HEK293T (cell line): ENCODE measurements at regions not wholly inside any gene's neighbourhood (a gene's known extent, or its start where the extent isn't known, plus 50 kb on each side); places are given as distances from the start of the nearest gene placed in this dataset.

Source experiments
- CTCF ChIA-PET: fragments of 350-600 bp; formaldehyde crosslinking; extraction: SDS; loops from one replicate; lab custom pipeline; 2021; ENCODE audit warnings: antibody characterized with exemption, inconsistent platforms; lab: Yijun Ruan, JAX
- POLR2A ChIA-PET: fragments of 350-600 bp; formaldehyde crosslinking; extraction: SDS; loops from one replicate; lab custom pipeline; 2020; ENCODE audit warnings: antibody characterized with exemption, inconsistent platforms; lab: Yijun Ruan, JAX
- DNase-seq: peaks from one replicate; pipeline ENCODE4 v3.0.0; 2012; ENCODE audit warnings: mixed read lengths; ENCODE audit errors: extremely low spot score
- ARNT ChIP-seq: fragments of 450-650 bp; IDR thresholded peaks from 2 replicates; pipeline ENCODE4 v1.6.1; 2017; ENCODE audit warnings: mild to moderate bottlenecking
- BHLHE40 ChIP-seq: fragments of 450-650 bp; IDR thresholded peaks from 2 replicates; pipeline ENCODE4 v1.6.1; 2016; ENCODE audit warnings: mild to moderate bottlenecking, moderate library complexity, borderline replicate concordance
- CTBP1 ChIP-seq: fragments of 450-650 bp; IDR thresholded peaks from 2 replicates; pipeline ENCODE4 v1.6.1; 2016; ENCODE audit warnings: borderline replicate concordance
- ELF4 ChIP-seq: fragments of 450-650 bp; IDR thresholded peaks from 2 replicates; pipeline ENCODE4 v1.6.1; 2017; ENCODE audit warnings: antibody characterized with exemption
- FOXA1 ChIP-seq: fragments of 450-650 bp; IDR thresholded peaks from 2 replicates; pipeline ENCODE4 v1.6.1; 2016; ENCODE audit warnings: mild to moderate bottlenecking
- FOXK2 ChIP-seq: fragments of 450-650 bp; IDR thresholded peaks from 2 replicates; pipeline ENCODE4 v1.6.1; 2016; ENCODE audit warnings: mild to moderate bottlenecking
- FOXM1 ChIP-seq: fragments of 450-650 bp; IDR thresholded peaks from 2 replicates; pipeline ENCODE4 v1.6.1; 2017; ENCODE audit warnings: mild to moderate bottlenecking, borderline replicate concordance
- HDGF ChIP-seq: fragments of 450-650 bp; IDR thresholded peaks from 2 replicates; pipeline ENCODE4 v1.6.1; 2017; ENCODE audit warnings: antibody characterized with exemption, borderline replicate concordance
- L3MBTL2 ChIP-seq: fragments of 450-650 bp; conservative IDR thresholded peaks from 2 replicates; pipeline ENCODE4 v1.6.1; 2016; ENCODE audit warnings: mild to moderate bottlenecking
- LEF1 ChIP-seq: fragments of 450-650 bp; IDR thresholded peaks from 2 replicates; pipeline ENCODE4 v1.6.1; 2017; ENCODE audit warnings: mild to moderate bottlenecking, borderline replicate concordance
- NFRKB ChIP-seq: fragments of 450-650 bp; IDR thresholded peaks from 2 replicates; pipeline ENCODE4 v1.6.1; 2016; ENCODE audit warnings: mild to moderate bottlenecking, moderate library complexity
- SP1 ChIP-seq: fragments of 450-650 bp; IDR thresholded peaks from 2 replicates; pipeline ENCODE4 v1.6.1; 2017
- SUZ12 ChIP-seq: fragments of 450-650 bp; IDR thresholded peaks from 2 replicates; pipeline ENCODE4 v1.6.1; 2016; ENCODE audit warnings: mild to moderate bottlenecking
- TARDBP ChIP-seq: fragments of 450-650 bp; IDR thresholded peaks from 2 replicates; pipeline ENCODE4 v1.6.1; 2016
- ZNF384 ChIP-seq: fragments of 450-650 bp; IDR thresholded peaks from 2 replicates; pipeline ENCODE4 v1.6.1; 2016
- TF ChIP-seq, protein P1 (sequence below): fragments of 450-650 bp; IDR thresholded peaks from 2 replicates; pipeline ENCODE4 v1.6.1; 2016

DNA sequence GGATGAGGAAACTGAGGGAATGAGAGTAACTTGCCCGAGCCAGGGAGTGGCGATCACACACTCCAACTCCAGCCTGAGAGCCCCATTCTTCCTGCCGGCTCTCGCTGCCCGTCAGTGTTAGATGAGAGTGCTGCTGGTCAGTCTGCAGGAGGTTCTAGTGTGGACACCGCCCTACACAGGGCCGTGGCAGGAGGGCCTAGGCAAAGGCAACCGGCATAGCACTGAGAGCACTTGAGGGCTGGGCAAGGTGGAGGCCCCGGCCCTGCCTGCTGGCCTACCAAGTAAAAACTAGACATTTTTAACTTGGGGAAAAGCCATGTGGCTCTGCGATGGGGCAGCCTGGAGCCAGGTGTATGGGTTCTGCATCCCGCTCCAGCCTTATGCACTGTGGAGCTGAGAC lies 354.8 kb downstream of the SEC14L1 start:
- ChIA-PET CTCF (interaction anchor here (0.5 to 1.8 kb wide), 4 partner anchors 23 to 165 kb away, joined by 3 to 14 read pairs (median 10); no protein-coding TSS in a partner anchor), POLR2A (no interaction called here)
- TF ChIP-seq CTBP1 (no peak), BHLHE40 (no peak), ELF4 (no peak), ARNT (no peak), SP1 (no peak), LEF1 (no peak), L3MBTL2 (no peak), FOXM1 (no peak), FOXK2 (no peak), NFRKB (no peak), SUZ12 (no peak), HDGF (no peak), FOXA1 (no peak), TARDBP (no peak), ZNF384 (no peak)
- TF ChIP-seq, protein P1, sequence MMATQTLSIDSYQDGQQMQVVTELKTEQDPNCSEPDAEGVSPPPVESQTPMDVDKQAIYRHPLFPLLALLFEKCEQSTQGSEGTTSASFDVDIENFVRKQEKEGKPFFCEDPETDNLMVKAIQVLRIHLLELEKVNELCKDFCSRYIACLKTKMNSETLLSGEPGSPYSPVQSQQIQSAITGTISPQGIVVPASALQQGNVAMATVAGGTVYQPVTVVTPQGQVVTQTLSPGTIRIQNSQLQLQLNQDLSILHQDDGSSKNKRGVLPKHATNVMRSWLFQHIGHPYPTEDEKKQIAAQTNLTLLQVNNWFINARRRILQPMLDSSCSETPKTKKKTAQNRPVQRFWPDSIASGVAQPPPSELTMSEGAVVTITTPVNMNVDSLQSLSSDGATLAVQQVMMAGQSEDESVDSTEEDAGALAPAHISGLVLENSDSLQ = no peak
- no peak for DNase-seq

DNA sequence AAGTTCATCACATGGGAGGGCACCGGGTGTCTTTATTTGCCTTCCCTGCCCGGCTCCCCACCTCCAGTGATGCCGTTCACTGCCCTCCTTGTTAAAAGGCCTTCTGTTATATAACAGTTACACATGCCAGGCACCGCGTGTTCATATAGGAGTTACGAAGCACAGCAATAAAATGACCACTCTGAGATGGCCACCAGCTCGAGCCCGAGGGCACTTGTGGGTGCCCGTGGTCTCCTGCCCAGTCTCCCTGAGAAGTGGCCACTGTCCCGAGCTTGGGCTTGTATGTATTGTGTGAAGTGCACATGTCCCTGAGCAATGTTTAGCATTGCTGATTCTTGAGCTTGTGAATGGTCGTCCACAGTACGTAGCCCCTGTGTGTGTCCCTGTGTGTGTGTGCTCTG lies 355.6 kb downstream of the SEC14L1 start:
- CTCF ChIA-PET = interaction anchor here (0.5 to 1.5 kb wide), 4 partner anchors 24 to 165 kb away, joined by 3 to 7 read pairs (median 4); no protein-coding TSS in a partner anchor
- no peak for DNase-seq
- POLR2A ChIA-PET = no interaction called here
- TF ChIP-seq, protein P1 = no peak
- TF ChIP-seq HDGF = no peak
- no peak for TF ChIP-seq SP1
- TF ChIP-seq ZNF384 = no peak
- TF ChIP-seq TARDBP = no peak
- TF ChIP-seq SUZ12 = no peak
- TF ChIP-seq BHLHE40 = no peak
- TF ChIP-seq CTBP1 = no peak
- TF ChIP-seq ELF4 = no peak
- TF ChIP-seq LEF1 = no peak
- no peak for TF ChIP-seq FOXK2
- TF ChIP-seq ARNT = no peak
- TF ChIP-seq L3MBTL2 = no peak
- no peak for TF ChIP-seq FOXA1

DNA sequence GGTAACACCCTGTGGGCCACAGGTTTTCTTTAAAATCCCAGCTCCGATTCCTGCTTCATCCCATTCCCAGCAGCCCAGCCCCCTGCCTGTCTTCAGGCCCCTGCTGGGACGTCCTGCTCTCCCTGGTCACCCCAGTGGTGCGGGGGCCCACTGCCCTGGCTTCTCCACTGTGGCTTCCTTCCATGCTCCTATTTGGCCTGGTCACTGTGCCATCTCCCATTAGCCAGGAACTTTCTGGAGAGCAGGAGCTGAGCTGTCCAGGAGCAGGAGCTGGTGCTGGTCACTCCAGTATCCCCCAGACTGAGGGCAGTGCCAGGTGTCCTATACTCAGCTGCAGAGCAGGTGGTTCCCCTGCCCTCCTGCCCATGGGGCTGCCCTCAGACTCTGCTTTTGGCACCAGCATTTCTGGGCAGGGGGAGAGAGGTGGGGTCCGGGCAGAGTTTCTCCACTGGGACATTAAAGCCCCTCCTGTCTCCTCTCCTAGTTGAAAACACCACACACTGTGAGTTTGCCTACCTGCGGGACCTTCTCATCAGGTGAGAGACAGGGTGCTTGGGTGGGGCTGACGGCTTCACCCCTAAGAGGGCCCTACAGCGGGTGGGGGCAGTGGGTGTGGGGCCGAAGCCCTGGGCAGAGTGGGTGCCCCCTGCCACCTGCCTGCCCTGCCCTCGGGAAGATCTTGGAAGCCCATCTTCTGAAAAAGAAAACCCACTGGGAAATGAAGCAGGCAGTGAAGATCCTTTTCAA lies 356.2 kb downstream of the SEC14L1 start:
- POLR2A ChIA-PET = interaction anchor here (1.4 kb wide), 1 partner anchor 67 kb away, joined by 3 read pairs; no protein-coding TSS in a partner anchor
- TF ChIP-seq CTBP1 = no peak
- no peak for TF ChIP-seq SP1
- TF ChIP-seq TARDBP = no peak
- TF ChIP-seq HDGF = no peak
- no peak for TF ChIP-seq ARNT
- TF ChIP-seq LEF1 = no peak
- TF ChIP-seq ZNF384 = no peak
- TF ChIP-seq BHLHE40 = no peak
- no peak for TF ChIP-seq NFRKB
- TF ChIP-seq SUZ12 = no peak
- TF ChIP-seq FOXK2 = no peak
- TF ChIP-seq L3MBTL2 = no peak
- no peak for TF ChIP-seq FOXA1
- TF ChIP-seq ELF4 = no peak
- DNase-seq = no peak
- CTCF ChIA-PET = interaction anchor here (0.6 to 1.5 kb wide), 4 partner anchors 32 to 231 kb away, joined by 4 to 7 read pairs (median 4); no protein-coding TSS in a partner anchor

DNA sequence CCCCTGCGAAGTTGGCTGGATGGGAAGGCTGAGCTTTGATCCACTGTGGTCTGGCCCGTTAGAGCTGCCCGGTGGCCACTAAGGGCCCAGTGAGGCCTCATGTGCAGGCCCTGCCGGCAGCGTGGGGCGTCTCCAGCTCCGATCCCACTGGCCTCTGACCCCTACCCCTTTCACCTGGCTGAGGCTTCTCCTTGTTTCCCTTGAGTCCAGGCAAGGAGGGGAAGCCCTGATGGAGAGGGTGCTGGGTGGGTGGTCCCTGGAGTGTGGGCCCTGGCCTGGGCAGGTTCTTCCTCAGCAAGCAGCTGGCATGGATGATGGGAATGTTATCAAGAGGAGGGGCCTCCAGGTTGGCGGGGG lies 356.8 kb downstream of the SEC14L1 start:
- POLR2A ChIA-PET = interaction anchor here (1.4 kb wide), 1 partner anchor 68 kb away, joined by 3 read pairs; no protein-coding TSS in a partner anchor
- CTCF ChIA-PET = interaction anchor here (0.6 to 1.5 kb wide), 3 partner anchors 68 to 230 kb away, joined by 4 to 7 read pairs (median 5); no protein-coding TSS in a partner anchor
- DNase-seq = no peak
- no peak for TF ChIP-seq SP1
- TF ChIP-seq L3MBTL2 = no peak

DNA sequence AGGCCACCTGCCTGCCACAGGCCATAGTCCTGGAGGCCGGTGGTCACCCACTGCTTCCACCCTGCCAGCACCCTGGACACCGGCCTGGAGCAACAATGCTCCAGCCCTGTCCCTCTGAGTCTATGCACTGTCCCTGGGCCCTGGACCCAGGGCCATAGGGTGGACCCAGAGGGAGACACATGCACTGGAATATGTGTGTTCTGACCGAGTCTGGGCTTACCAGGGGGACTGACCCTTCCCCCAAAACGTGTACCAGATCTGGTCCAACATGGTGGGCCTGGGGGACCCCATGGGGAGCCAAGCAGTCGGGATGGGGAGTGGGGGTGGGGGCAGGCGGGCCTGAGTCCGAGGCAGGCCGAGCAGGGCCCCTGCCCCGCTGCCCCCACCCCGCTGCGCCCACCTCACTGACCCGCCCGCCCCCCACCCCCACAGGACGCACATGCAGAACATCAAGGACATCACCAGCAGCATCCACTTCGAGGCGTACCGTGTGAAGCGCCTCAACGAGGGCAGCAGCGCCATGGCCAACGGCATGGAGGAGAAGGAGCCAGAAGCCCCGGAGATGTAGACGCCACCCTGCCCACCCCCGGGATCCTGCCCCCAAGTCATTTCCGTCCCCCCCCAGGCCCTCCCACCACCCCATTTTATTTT lies 357.4 kb downstream of the SEC14L1 start:
- ChIA-PET CTCF (interaction anchor here (0.6 kb wide), 1 partner anchor 230 kb away, joined by 4 read pairs; no protein-coding TSS in a partner anchor), POLR2A (interaction anchor here (1.4 kb wide), 1 partner anchor 68 kb away, joined by 3 read pairs; no protein-coding TSS in a partner anchor)
- DNase-seq = no peak
- TF ChIP-seq LEF1 (no peak), HDGF (no peak), CTBP1 (no peak), NFRKB (no peak), ARNT (no peak), FOXA1 (no peak)
- TF ChIP-seq, protein P1 = no peak
